ENCODE measurements at regions not wholly inside any gene's neighbourhood (a gene's known extent, or its start where the extent isn't known, plus 50 kb on each side); places are given as distances from the start of the nearest gene placed in this dataset.

- no peak overlapping the region for H3K27ac ChIP-seq
- no peak for TF ChIP-seq CTCF (conservative IDR thresholded peaks at IDR 0.05)
- no peak for TF ChIP-seq ZFX (IDR thresholded peaks at IDR 0.05)
Observed at GRCh38 chr15:36172955-36173354, 406.5 kb upstream of the CDIN1 start.

DNA sequence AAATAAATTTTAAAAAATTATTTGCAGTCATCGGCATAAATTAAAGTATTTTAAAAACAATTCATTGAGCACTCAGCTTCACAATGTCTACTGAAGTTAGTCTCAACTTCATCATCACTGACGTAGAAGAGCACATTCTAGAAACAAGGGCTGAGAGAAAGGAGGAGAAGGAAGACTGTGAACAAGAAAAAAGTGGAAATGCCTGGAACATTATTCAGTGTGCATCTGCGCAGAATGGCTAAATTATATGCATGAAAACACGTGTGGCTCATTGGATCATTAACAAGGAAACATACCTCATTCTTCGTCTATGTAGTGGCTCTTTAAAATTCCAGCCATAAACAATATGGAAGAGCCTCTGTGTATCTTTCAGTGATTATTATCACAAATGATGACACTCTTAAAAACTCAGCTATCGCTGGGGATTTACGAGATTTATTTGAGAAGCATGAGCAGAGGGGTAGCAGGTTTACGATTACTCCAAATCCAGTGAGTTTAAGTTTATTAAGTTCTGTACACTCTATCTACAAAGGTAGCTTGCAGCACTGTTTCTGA is 404.2 kb upstream of the CDIN1 start:
- no peak overlapping the region for H3K27ac ChIP-seq
- TF ChIP-seq ZFX (IDR thresholded peaks at IDR 0.05), result no peak
- TF ChIP-seq CTCF (conservative IDR thresholded peaks at IDR 0.05), result no peak

- TF ChIP-seq ZFX (IDR thresholded peaks at IDR 0.05) (no peak), CTCF (conservative IDR thresholded peaks at IDR 0.05) (no peak)
- H3K27ac ChIP-seq, result no peak overlapping the region
Observed at GRCh38 chr15:36175741-36176291, 403.6 kb upstream of the CDIN1 start.

DNA sequence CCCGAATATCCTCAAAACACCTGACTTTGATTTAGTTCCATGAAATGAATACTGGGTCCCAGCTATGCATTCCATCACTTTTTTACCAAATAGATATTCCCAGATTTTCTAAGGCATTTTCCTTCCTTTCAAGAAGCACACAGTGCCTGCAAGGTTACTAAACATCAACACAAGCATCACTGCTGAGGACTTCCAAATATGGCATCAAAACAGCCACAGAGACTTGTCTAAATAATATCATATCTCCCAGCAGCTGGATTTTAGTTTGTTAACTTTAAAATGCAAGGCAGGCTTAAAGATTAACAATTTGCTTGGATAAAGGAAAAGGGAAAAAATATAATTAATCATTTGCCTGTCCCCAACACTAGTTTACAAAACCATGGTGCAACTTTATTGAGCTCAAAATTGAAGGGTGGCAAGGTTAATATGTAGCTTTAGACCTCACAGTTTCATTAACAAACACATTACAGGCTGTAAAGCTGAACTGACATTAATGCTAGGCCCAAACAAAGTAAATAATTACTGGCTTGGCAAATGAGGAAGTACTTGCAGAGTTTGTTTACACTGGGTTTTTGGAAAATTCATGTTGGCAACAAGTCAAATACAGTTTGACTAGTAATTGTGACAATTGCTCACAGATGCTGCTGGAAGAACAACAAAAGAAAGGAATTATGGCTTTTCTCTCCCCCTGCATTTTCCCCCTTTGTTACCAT is 401.7 kb upstream of the CDIN1 start:
- no peak overlapping the region for H3K27ac ChIP-seq
- TF ChIP-seq CTCF (conservative IDR thresholded peaks at IDR 0.05) (no peak), ZFX (IDR thresholded peaks at IDR 0.05) (no peak)

DNA sequence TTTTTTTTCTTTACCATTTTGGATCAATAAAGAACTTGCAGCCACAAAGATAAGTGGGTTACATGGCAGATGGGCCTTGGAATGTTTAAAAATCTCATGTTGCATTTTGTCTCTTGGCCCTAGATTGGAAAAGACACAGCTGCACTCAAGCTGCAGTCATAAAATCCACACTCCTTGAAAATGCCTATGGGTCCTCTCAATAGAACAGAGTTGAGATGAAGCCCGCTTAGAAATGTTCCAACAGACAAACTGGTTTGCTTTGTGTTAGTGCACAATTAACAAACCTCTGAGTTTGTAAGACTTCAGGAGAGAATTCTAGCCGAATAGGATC is 401.2 kb upstream of the CDIN1 start:
- TF ChIP-seq CTCF (conservative IDR thresholded peaks at IDR 0.05) (no peak), ZFX (IDR thresholded peaks at IDR 0.05) (no peak)
- H3K27ac ChIP-seq, result no peak overlapping the region

GRCh38 chr15:36183201-36183600 is 396.2 kb upstream of the CDIN1 start:
- TF ChIP-seq ZFX (IDR thresholded peaks at IDR 0.05), result no peak
- no peak for TF ChIP-seq CTCF (conservative IDR thresholded peaks at IDR 0.05)
- H3K27ac ChIP-seq, result no peak overlapping the region

DNA sequence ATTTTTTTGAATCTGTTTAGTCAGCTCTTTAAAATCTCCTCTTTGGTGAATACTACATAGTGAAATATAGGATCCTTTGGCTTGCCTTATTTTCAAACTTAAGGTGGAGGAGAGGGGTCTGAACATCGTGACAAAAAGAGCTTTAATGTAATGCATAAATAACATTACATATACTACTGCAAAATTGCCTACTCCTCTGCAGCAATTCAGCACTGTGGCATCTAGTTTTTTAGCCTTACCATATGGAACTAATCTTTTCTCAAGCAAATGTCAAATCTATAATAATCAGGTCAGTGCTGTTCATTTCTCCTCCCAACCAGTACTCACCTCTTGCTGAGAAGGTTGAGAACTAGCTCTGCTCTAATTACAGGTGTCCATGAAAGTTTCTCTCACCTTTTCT is 394.0 kb upstream of the CDIN1 start:
- TF ChIP-seq ZFX (IDR thresholded peaks at IDR 0.05) (no peak), CTCF (conservative IDR thresholded peaks at IDR 0.05) (no peak)
- H3K27ac ChIP-seq, result no peak overlapping the region

All from C4-2B (cell line).